H1 (cell line): ENCODE measurements at regions not wholly inside any gene's neighbourhood (a gene's known extent, or its start where the extent isn't known, plus 50 kb on each side); places are given as distances from the start of the nearest gene placed in this dataset.

Experiments used
- CREB1 ChIP-seq: IDR thresholded peaks from 2 replicates; pipeline ENCODE4 v1.6.1; 2012; ENCODE audit warnings: inconsistent platforms
- RAD21 ChIP-seq, 2 experiments: IDR thresholded peaks in 1 of 2; conservative IDR thresholded peaks in 1 of 2; 2 replicates each; pipeline ENCODE4 v1.6.1; 2011; ENCODE audit warnings: low read depth in 2 of 2, low read length in 2 of 2, improper control_type of control experiment in 1 of 2, inconsistent platforms in 1 of 2, mild to moderate bottlenecking in 1 of 2, moderate library complexity in 1 of 2
- RFX5 ChIP-seq: IDR thresholded peaks from 2 replicates; pipeline ENCODE4 v1.6.1; 2011; ENCODE audit warnings: low read depth, low read length, improper control_type of control experiment, borderline replicate concordance
- TAF1 ChIP-seq: IDR thresholded peaks from 2 replicates; pipeline ENCODE4 v1.6.1; 2011; ENCODE audit warnings: mild to moderate bottlenecking, low read depth, low read length
- TF ChIP-seq, protein P1 (sequence below), 3 experiments: IDR thresholded peaks; 1 replicate in 2 of 3; 2 replicates in 1 of 3; pipeline versions ENCODE4 v1.5.1 to v1.6.1; 2011; ENCODE audit warnings: low read length in 3 of 3, mild to moderate bottlenecking in 3 of 3, inconsistent platforms in 2 of 3, low read depth in 1 of 3, moderate library complexity in 1 of 3; ENCODE audit not compliant: insufficient read depth in 1 of 3; ENCODE audit errors: control extremely low read depth in 1 of 3

DNA sequence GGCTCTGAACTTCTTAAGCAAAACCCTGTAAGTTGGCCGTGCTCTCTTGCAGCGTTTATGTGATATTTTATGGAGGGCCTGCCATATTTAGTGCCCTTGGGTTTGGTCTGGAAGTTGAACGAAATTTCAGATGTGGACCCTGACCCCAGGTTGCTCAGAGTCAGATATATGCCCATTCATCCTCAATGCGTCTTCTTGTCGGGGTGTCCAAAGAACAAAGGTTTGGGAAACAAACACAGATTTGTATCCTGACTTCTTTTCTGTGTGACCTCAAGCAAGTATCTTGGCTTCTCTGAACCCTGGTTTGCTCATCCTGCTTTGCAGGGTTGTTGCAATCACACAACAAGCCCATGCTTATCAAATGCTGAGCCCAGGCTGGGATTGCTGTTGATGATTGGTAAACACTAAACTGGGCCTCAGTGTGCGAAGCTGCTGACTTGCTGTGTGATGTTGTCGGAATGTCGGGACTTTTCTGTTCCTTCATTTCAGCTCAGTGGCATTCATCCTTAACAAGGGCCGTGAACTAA lies 103.5 kb upstream of the PTPN1 start:
- TF ChIP-seq, protein P1, sequence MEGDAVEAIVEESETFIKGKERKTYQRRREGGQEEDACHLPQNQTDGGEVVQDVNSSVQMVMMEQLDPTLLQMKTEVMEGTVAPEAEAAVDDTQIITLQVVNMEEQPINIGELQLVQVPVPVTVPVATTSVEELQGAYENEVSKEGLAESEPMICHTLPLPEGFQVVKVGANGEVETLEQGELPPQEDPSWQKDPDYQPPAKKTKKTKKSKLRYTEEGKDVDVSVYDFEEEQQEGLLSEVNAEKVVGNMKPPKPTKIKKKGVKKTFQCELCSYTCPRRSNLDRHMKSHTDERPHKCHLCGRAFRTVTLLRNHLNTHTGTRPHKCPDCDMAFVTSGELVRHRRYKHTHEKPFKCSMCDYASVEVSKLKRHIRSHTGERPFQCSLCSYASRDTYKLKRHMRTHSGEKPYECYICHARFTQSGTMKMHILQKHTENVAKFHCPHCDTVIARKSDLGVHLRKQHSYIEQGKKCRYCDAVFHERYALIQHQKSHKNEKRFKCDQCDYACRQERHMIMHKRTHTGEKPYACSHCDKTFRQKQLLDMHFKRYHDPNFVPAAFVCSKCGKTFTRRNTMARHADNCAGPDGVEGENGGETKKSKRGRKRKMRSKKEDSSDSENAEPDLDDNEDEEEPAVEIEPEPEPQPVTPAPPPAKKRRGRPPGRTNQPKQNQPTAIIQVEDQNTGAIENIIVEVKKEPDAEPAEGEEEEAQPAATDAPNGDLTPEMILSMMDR (IDR thresholded peaks at IDR 0.05; ENCODE audit: control extremely low read depth in 1 of 3, insufficient read depth in 1 of 3, low read depth in 1 of 3, low read length in 3 of 3): no peak
- no peak for TF ChIP-seq RAD21 (IDR thresholded peaks at IDR 0.05 in 1 of 2, conservative IDR thresholded peaks at IDR 0.05 in 1 of 2; ENCODE audit: low read depth in 2 of 2, low read length in 2 of 2)
- no peak for TF ChIP-seq TAF1
- no peak for TF ChIP-seq RFX5
- TF ChIP-seq CREB1: no peak
